GM18517 (cell line): ENCODE measurements at regions not wholly inside any gene's neighbourhood (a gene's known extent, or its start where the extent isn't known, plus 50 kb on each side); places are given as distances from the start of the nearest gene placed in this dataset.

ENCODE experiments used
- ATAC-seq: cut with Tn5 transposase; IDR thresholded peaks from one replicate; pipeline ENCODE4 v1.9.1; 2021; ENCODE audit warnings: mild to moderate bottlenecking, moderate library complexity; ENCODE audit not compliant: unreplicated experiment

DNA sequence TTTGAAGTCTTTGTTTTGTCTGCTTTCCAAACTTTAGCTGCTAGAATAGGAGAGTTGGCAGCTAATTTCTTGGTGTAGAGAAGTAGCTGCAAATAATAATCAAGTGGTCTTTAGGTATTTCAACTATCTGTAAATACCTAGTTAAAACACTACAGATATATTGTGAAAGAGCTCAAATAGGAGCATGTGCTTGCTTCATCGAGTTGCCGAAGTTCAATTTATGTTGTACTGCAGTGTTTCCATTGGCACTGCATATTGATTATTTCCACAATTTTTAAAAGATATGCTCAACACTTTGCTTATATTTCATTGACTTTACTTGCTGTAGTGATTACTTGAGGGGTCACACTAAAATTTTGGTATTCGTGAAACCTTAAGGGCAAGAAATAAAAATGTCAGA is 131.6 kb upstream of the BMP4 start:
- no peak for ATAC-seq

DNA sequence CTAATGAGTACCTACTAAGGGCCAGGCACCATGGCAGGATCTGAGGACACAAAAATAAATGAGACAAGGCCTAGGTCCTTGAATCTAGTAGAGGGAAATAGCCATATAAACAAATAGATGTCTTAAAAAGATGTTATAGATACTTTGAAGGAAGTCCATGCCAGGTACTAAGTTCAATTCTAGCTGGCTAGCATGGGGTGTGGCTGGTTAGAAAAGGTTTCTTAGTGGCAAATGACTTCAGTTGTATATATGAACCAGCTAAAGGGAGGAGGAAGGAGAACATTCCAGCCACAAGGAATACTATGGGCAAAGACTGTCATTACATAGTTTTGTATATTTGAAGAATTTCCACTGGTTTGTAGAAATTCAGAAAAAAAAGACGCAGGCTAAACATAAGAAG is 133.6 kb upstream of the BMP4 start:
- ATAC-seq, result no peak

DNA sequence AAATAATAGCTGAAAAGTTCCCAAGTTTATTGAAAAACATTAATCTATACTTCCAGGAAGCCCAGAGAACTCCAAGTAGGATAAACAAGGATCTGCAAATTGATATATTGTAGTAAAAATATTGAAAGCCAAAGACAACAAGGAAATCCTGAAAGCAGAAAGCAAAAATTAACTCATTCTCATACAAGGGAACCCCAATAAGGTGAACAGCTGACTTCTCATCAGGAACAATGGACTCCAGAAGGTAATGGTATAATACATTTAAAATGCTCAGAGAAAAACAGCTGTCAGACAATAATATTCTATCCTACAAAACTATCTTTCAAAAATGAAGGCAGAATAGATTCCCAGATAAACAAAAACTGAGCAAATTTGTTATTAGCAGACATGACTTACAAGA is 138.1 kb upstream of the BMP4 start:
- ATAC-seq, result no peak

- no peak for ATAC-seq
Observed at GRCh38 chr14:54098536-54098935, 141.9 kb upstream of the BMP4 start.

- no peak for ATAC-seq
Observed at GRCh38 chr14:54102051-54102456, 145.4 kb upstream of the BMP4 start.

GRCh38 chr14:54102530-54102929 is 145.9 kb upstream of the BMP4 start:
- no peak for ATAC-seq

- ATAC-seq, result no peak
Observed at GRCh38 chr14:54104601-54105145, 148.0 kb upstream of the BMP4 start.

DNA sequence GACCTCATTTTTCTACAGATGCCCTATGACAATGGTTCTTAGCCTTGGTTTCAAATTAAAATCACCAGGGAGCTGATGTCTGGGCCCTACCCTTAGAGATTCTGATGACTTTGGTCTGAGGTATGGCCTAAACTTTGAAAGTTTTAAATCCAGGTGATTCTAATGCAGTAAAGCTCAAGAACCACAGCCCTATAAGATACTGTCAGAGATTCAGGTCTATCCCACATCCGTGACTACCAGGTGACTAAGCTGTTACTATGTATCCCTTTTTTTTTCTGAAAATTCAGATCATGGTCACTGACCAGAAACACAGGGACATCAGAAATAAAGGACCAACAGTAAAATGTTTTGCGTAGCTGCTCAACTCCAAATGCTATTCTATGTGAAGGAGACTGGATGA is 148.8 kb upstream of the BMP4 start:
- no peak for ATAC-seq

DNA sequence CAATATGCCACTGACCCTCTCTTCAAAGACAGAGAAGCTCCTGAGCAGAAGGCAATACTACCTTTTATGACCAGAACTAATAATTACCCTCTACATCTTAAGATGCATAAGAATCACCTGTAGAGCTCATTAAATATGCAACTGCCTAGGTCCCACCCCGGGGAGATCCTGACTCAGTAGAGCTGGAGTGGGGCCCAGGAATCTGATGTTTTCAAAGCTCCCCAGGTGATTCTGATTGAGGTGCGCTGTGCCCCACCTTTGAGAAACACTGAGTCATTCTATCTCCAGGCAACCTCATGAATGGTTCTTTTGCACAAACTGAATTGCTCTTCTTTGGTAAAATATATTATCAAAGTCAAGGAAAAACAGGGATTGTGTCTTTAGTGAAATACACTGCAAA is 149.3 kb upstream of the BMP4 start:
- ATAC-seq, result no peak

DNA sequence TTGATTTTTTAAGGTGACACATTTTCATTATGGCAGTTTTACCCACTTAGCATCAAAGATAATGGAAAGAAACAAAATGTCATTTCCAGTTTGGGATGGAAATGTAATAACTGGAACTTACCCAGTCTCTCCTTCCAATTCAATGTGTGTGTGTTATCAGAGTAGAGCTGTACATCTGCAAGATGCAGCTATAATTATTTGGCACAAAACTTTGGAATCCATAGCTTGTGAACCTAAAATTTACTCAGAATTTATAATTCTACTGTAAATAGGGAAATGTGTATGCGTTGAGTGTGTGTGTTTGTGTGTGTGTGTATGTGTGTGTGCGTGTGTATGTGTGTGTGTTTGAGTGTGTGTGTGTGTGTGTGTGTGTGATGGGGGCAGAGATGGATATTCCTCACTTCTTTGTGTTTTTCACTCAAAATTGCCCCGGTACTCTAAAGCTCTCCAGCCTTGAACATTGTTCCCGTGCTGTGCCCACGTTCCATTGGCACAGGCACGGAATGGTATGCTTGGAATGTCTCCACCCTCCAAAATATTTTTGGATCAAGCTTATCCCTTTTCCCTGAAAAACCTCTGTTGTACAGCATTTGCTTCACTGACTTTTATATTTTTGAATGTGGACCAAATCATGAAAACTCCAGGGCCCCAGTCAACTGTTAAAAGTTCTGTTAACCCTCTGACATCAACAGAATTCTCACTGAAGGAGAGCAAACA is 150.2 kb upstream of the BMP4 start:
- ATAC-seq, result no peak

DNA sequence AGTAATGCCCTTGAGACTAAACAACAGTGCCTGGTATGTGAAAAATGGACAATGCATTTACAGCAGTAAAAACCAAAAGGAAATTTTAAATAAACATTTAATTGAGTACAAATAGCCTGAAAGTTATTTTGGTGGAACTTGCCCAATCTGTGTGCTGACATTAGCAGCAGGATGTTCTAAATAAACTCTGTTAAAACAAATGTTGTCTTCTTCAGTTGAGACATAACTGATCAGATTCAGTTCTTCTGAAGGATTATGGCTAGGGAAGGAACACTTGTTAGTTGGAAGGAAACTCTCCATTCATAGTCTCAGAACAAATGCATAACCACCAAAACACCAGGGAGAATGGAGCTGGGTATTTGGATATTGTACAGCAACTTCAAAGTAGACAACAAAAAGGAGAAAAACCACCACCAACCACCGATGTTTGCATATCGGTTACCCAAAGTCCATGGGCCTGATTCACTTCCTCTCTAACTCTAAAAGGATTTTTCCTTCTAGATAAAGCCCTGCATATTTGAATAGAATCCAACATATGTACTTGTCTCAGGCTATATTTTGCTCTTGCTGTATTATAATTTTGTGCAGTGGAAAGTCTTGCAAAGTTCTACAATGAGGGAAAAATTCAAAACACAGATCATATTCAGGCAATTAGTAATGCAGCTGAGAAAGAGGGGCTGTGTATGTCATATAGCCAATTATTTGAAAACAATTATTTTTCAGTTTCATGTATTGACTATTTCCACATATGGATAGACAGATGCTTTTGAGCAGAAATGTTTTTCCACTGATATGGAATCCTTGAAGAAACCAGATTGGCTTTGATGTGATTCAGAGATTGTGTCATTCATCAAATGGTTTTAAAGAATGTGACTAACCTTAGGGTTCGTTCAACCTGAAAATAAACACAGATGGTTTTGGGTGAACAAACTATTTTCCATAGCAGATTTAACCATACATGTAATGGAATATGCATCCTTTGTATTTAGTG is 152.2 kb upstream of the BMP4 start:
- ATAC-seq, result no peak

GRCh38 chr14:54109521-54110120 is 153.0 kb upstream of the BMP4 start:
- ATAC-seq, result no peak

DNA sequence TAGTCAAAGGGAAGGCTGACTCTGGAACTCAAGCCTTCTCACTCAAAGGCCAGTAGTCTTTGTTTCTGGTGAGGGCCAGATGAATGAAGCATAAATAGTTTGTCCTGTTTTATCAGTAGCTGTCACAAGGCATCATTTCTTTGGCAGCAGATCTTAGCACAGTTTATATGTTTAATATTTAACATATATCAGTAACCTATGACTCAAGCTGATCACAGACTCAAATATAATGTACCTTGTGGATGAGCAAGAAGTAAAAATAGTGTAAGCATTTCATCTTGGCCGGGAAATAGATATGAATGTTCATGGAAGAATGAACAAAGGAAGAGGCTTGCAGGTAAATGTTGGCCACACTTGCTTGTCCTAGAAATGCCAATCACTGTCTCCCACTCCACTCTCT is 158.3 kb upstream of the BMP4 start:
- ATAC-seq, result no peak

GRCh38 chr14:54116198-54116885 is 159.7 kb upstream of the BMP4 start:
- no peak for ATAC-seq

DNA sequence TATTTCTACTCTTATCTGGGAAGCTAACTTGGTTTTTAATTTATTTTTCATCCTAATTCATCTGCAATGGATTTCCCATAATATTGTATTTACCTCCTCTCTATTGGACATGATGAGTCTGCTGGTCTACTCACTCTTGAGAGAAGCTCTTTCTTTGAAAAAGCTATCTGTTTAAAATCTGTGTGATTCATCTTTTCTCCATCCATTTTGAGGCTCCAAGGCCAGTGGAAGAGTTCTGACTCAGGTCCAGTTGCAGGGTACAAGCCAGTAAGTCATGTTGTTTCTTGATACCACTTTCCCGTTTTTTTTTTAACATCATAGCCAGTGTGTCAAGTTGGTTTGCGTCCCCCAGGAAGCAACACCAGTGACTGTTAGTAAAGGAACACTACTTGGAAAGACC is 160.3 kb upstream of the BMP4 start:
- ATAC-seq, result no peak

- no peak for ATAC-seq
Observed at GRCh38 chr14:54117396-54117795, 160.8 kb upstream of the BMP4 start.

DNA sequence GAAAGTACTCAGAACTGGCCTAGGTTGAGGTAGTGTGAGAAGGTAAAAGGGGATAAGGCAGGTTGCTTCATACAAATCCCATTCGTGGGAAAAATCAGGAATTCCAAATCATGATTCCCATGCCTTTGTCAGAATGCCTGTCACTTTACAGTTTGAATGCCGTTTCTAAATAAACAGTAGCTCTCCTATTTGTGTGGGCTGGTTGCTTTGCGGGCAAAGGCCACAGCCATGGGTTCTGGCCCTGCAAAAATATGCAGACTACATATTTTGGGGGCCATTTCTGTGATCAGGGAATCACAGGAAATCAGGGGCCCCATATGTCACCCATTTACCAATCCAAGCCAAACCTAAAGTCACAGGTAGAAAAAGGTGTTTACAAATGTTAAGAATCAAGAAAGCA is 161.3 kb upstream of the BMP4 start:
- no peak for ATAC-seq

- no peak for ATAC-seq
Observed at GRCh38 chr14:54120260-54120659, 163.6 kb upstream of the BMP4 start.

- no peak for ATAC-seq
Observed at GRCh38 chr14:54121466-54122027, 164.9 kb upstream of the BMP4 start.

- no peak for ATAC-seq
Observed at GRCh38 chr14:54123841-54124240, 167.2 kb upstream of the BMP4 start.

- ATAC-seq, result no peak
Observed at GRCh38 chr14:54125109-54125508, 168.5 kb upstream of the BMP4 start.
